ENCODE measurements at regions not wholly inside any gene's neighbourhood (a gene's known extent, or its start where the extent isn't known, plus 50 kb on each side); places are given as distances from the start of the nearest gene placed in this dataset.

GRCh38 chr11:11122749-11123148 is 230.3 kb downstream of the CSNK2A3 start:
- 93% methylated on average over 1 of the region's 1 CpG; no CpG with 5 or more reads in 1 of the 2 experiments for WGBS, 2 experiments (ENCODE audit: extremely low coverage in 1 of 2, insufficient coverage in 1 of 2, insufficient read length in 1 of 2, insufficient replicate concordance in 2 of 2, low coverage in 1 of 2, low lambda C conversion rate in 2 of 2, missing lambda C conversion rate in 1 of 2)
- FAIRE-seq = no peak

More at GRCh38 chr11:11122749-11123148, 230.3 kb downstream of the CSNK2A3 start:
- H2AFZ ChIP-seq (ENCODE audit: low read length) = peak overlapping the region; percentile 42; the same call in 1 of the 2 replicates
- no peak overlapping the region for H2BK15ac ChIP-seq (ENCODE audit: low read length)
- H3K4me1 ChIP-seq (replicated peaks in 1 of 4; ENCODE audit: control insufficient read depth in 3 of 4, insufficient read depth in 4 of 4, low read length in 3 of 4) = peaks cover 0 to 4% (median under 1%) of the 10 kb centered on the region in 4 experiments; a peak in 2 of 7 replicates
- no peak overlapping the region for H2BK12ac ChIP-seq (ENCODE audit: low read depth, low read length)
- H2AK5ac ChIP-seq (ENCODE audit: low read depth, low read length) = no peak overlapping the region
- POLR2A ChIA-PET (ENCODE audit: partially characterized antibody) = no interaction called here
- no peak overlapping the region for H3K23ac ChIP-seq (ENCODE audit: insufficient read length)
- H3K14ac ChIP-seq (ENCODE audit: insufficient read length) = no peak overlapping the region
- CTCF ChIA-PET (ENCODE audit: partially characterized antibody) = interaction anchor here (0.6 to 1.8 kb wide), 5 partner anchors 18 to 1025 kb away, joined by 3 to 4 read pairs (median 3); no protein-coding TSS in a partner anchor
- H2BK20ac ChIP-seq (ENCODE audit: low read length) = no peak overlapping the region
- no peak overlapping the region for H4K5ac ChIP-seq (ENCODE audit: insufficient read length, low read depth, low read length)
- H4K20me1 ChIP-seq (replicated peaks in 1 of 2; ENCODE audit: control insufficient read depth in 1 of 2, insufficient read depth in 2 of 2, low read length in 2 of 2) = no peaks in the 10 kb centered on the region
- H2BK5ac ChIP-seq (ENCODE audit: low read depth, low read length) = no peak overlapping the region
- no peaks in the 10 kb centered on the region for H3K79me1 ChIP-seq (ENCODE audit: low read depth, low read length)
- H3K4me2 ChIP-seq (ENCODE audit: insufficient read depth in 1 of 2, low read depth in 2 of 2, low read length in 2 of 2) = no peak overlapping the region
- no peak overlapping the region for H2BK120ac ChIP-seq (replicated peaks; ENCODE audit: low read depth, low read length)
- H3K23me2 ChIP-seq (ENCODE audit: low read depth, low read length) = no peaks in the 10 kb centered on the region
- TF ChIP-seq TCF12 (IDR thresholded peaks at IDR 0.05; ENCODE audit: low read depth, low read length) (no peak), SIN3A (conservative IDR thresholded peaks at IDR 0.05 in 1 of 2, IDR thresholded peaks at IDR 0.05 in 1 of 2; ENCODE audit: low read depth in 1 of 2, low read length in 2 of 2) (no peak), PHF8 (conservative IDR thresholded peaks at IDR 0.05; ENCODE audit: low read depth, low read length) (no peak), BRCA1 (IDR thresholded peaks at IDR 0.05; ENCODE audit: low read depth, low read length) (no peak), CEBPB (IDR thresholded peaks at IDR 0.05; ENCODE audit: low read depth, low read length) (no peak), KDM4A (IDR thresholded peaks at IDR 0.05; ENCODE audit: low read depth, low read length, severe bottlenecking) (no peak), CBX5 (IDR thresholded peaks at IDR 0.05; ENCODE audit: low read depth, low read length) (no peak), RBBP5 (IDR thresholded peaks at IDR 0.05; ENCODE audit: borderline replicate concordance, low read depth, low read length) (no peak), SIX5 (IDR thresholded peaks at IDR 0.05; ENCODE audit: low read depth, low read length) (no peak), GABPA (IDR thresholded peaks at IDR 0.05; ENCODE audit: borderline replicate concordance, insufficient read depth, low read length) (no peak)
- no peak overlapping the region for H3K27ac ChIP-seq (ENCODE audit: low read depth, low read length)
- no peak overlapping the region; the same call in 1 of the 2 replicates for H4K8ac ChIP-seq (ENCODE audit: extremely low read depth, insufficient read depth, low read length)
- DNase-seq (ENCODE audit: low read depth in 1 of 2, low spot score in 2 of 2) = no peak
- no peak overlapping the region for H3K4ac ChIP-seq (replicated peaks; ENCODE audit: insufficient read length, low read depth, low read length)
- no peaks in the 10 kb centered on the region for H3K79me2 ChIP-seq (ENCODE audit: control insufficient read depth in 1 of 2, insufficient read depth in 2 of 2, low read length in 2 of 2)
- H3K4me3 ChIP-seq (ENCODE audit: extremely low read depth in 1 of 4, insufficient read depth in 2 of 4, low read depth in 3 of 4, low read length in 4 of 4) = no peak overlapping the region
- no peak overlapping the region for H3K56ac ChIP-seq (replicated peaks; ENCODE audit: insufficient read length, low read depth, low read length)
- H4K91ac ChIP-seq (replicated peaks; ENCODE audit: insufficient read length, low read length) = no peak overlapping the region
- no peaks in the 10 kb centered on the region for H3K27me3 ChIP-seq (replicated peaks in 1 of 4; ENCODE audit: control insufficient read depth in 3 of 4, extremely low read depth in 1 of 4, insufficient read depth in 3 of 4, low read length in 3 of 4)
- no peak overlapping the region for H3K18ac ChIP-seq (ENCODE audit: extremely low read depth, low read length)
- H3K36me3 ChIP-seq (ENCODE audit: control insufficient read depth in 2 of 4, insufficient read depth in 4 of 4, low read length in 3 of 4) = no peaks in the 10 kb centered on the region
- H3K9me3 ChIP-seq (ENCODE audit: insufficient read depth in 2 of 2, low read depth in 1 of 2, low read length in 1 of 2) = no peaks in the 10 kb centered on the region
- H3K9ac ChIP-seq (replicated peaks in 1 of 4; ENCODE audit: extremely low read depth in 1 of 4, low read depth in 3 of 4, low read length in 3 of 4) = no peak overlapping the region

Data from H1 (cell line).